Panc1 (cell line): ENCODE measurements at regions not wholly inside any gene's neighbourhood (a gene's known extent, or its start where the extent isn't known, plus 50 kb on each side); places are given as distances from the start of the nearest gene placed in this dataset.

Experiments used
- POLR2AphosphoS5 ChIP-seq: IDR thresholded peaks from 2 replicates; pipeline ENCODE4 v1.6.1; 2012; ENCODE audit warnings: mild to moderate bottlenecking, low read depth, low read length, moderate library complexity
- SIN3A ChIP-seq: IDR thresholded peaks from 2 replicates; pipeline ENCODE4 v1.6.1; 2012; ENCODE audit warnings: low read depth, mild to moderate bottlenecking, low read length, moderate library complexity, borderline replicate concordance; ENCODE audit not compliant: insufficient read depth
- TCF7L2 ChIP-seq: IDR thresholded peaks from 2 replicates; pipeline ENCODE4 v1.6.1; 2011; ENCODE audit warnings: mild to moderate bottlenecking, low read depth, low read length, inconsistent platforms
- TF ChIP-seq, protein P1 (sequence below): fragments of 450-650 bp; IDR thresholded peaks from 2 replicates; pipeline ENCODE4 v1.5.1; 2017; ENCODE audit warnings: mild to moderate bottlenecking
- TF ChIP-seq, protein P2 (sequence below), 2 experiments: IDR thresholded peaks; 2 replicates each; pipeline ENCODE4 v1.6.1; 2011 to 2012; ENCODE audit warnings: low read depth in 2 of 2, control low read depth in 1 of 2, low read length in 1 of 2, mild to moderate bottlenecking in 1 of 2, moderate library complexity in 1 of 2; ENCODE audit not compliant: insufficient read depth in 1 of 2

- TF ChIP-seq, protein P1, sequence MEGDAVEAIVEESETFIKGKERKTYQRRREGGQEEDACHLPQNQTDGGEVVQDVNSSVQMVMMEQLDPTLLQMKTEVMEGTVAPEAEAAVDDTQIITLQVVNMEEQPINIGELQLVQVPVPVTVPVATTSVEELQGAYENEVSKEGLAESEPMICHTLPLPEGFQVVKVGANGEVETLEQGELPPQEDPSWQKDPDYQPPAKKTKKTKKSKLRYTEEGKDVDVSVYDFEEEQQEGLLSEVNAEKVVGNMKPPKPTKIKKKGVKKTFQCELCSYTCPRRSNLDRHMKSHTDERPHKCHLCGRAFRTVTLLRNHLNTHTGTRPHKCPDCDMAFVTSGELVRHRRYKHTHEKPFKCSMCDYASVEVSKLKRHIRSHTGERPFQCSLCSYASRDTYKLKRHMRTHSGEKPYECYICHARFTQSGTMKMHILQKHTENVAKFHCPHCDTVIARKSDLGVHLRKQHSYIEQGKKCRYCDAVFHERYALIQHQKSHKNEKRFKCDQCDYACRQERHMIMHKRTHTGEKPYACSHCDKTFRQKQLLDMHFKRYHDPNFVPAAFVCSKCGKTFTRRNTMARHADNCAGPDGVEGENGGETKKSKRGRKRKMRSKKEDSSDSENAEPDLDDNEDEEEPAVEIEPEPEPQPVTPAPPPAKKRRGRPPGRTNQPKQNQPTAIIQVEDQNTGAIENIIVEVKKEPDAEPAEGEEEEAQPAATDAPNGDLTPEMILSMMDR, result no peak
- TF ChIP-seq POLR2AphosphoS5, result no peak
- no peak for TF ChIP-seq SIN3A
- TF ChIP-seq TCF7L2, result no peak
- TF ChIP-seq, protein P2, sequence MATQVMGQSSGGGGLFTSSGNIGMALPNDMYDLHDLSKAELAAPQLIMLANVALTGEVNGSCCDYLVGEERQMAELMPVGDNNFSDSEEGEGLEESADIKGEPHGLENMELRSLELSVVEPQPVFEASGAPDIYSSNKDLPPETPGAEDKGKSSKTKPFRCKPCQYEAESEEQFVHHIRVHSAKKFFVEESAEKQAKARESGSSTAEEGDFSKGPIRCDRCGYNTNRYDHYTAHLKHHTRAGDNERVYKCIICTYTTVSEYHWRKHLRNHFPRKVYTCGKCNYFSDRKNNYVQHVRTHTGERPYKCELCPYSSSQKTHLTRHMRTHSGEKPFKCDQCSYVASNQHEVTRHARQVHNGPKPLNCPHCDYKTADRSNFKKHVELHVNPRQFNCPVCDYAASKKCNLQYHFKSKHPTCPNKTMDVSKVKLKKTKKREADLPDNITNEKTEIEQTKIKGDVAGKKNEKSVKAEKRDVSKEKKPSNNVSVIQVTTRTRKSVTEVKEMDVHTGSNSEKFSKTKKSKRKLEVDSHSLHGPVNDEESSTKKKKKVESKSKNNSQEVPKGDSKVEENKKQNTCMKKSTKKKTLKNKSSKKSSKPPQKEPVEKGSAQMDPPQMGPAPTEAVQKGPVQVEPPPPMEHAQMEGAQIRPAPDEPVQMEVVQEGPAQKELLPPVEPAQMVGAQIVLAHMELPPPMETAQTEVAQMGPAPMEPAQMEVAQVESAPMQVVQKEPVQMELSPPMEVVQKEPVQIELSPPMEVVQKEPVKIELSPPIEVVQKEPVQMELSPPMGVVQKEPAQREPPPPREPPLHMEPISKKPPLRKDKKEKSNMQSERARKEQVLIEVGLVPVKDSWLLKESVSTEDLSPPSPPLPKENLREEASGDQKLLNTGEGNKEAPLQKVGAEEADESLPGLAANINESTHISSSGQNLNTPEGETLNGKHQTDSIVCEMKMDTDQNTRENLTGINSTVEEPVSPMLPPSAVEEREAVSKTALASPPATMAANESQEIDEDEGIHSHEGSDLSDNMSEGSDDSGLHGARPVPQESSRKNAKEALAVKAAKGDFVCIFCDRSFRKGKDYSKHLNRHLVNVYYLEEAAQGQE (IDR thresholded peaks at IDR 0.05; ENCODE audit: insufficient read depth in 1 of 2, low read depth in 2 of 2, low read length in 1 of 2), result no peak
Measured at GRCh38 chr7:41828911-41829310, 126.0 kb upstream of the INHBA start.
